HG03135 (cell line): ENCODE measurements at regions not wholly inside any gene's neighbourhood (a gene's known extent, or its start where the extent isn't known, plus 50 kb on each side); places are given as distances from the start of the nearest gene placed in this dataset.

Experiments used
- ATAC-seq: cut with Tn5 transposase; IDR thresholded peaks from one replicate; pipeline ENCODE4 v1.9.1; 2021; ENCODE audit warnings: mild to moderate bottlenecking, moderate library complexity; ENCODE audit not compliant: unreplicated experiment

- no peak for ATAC-seq
Observed at GRCh38 chr2:14123436-14124103, 508.9 kb upstream of the LRATD1 start.

- no peak for ATAC-seq
Observed at GRCh38 chr2:14125624-14126293, 506.8 kb upstream of the LRATD1 start.

GRCh38 chr2:14126846-14127245 lies 505.7 kb upstream of the LRATD1 start:
- no peak for ATAC-seq

GRCh38 chr2:14127765-14128164 lies 504.8 kb upstream of the LRATD1 start:
- no peak for ATAC-seq

- ATAC-seq, result no peak
Observed at GRCh38 chr2:14132386-14132785, 500.1 kb upstream of the LRATD1 start.

- no peak for ATAC-seq
Observed at GRCh38 chr2:14134771-14135170, 497.7 kb upstream of the LRATD1 start.

- no peak for ATAC-seq
Observed at GRCh38 chr2:14136030-14136429, 496.5 kb upstream of the LRATD1 start.

- ATAC-seq, result no peak
Observed at GRCh38 chr2:14137643-14138042, 494.9 kb upstream of the LRATD1 start.

GRCh38 chr2:14140009-14140550 lies 492.4 kb upstream of the LRATD1 start:
- no peak for ATAC-seq

GRCh38 chr2:14143435-14143834 lies 489.1 kb upstream of the LRATD1 start:
- no peak for ATAC-seq

GRCh38 chr2:14148216-14148615 lies 484.3 kb upstream of the LRATD1 start:
- ATAC-seq, result no peak

- ATAC-seq, result no peak
Observed at GRCh38 chr2:14157816-14158215, 474.7 kb upstream of the LRATD1 start.

GRCh38 chr2:14180333-14180732 lies 452.2 kb upstream of the LRATD1 start:
- ATAC-seq, result no peak

- no peak for ATAC-seq
Observed at GRCh38 chr2:14182227-14182946, 450.1 kb upstream of the LRATD1 start.

GRCh38 chr2:14185906-14186305 lies 446.6 kb upstream of the LRATD1 start:
- no peak for ATAC-seq

GRCh38 chr2:14188446-14188845 lies 444.1 kb upstream of the LRATD1 start:
- ATAC-seq, result no peak

- no peak for ATAC-seq
Observed at GRCh38 chr2:14189929-14190328, 442.6 kb upstream of the LRATD1 start.

- no peak for ATAC-seq
Observed at GRCh38 chr2:14194233-14194632, 438.3 kb upstream of the LRATD1 start.

GRCh38 chr2:14197293-14197692 lies 435.2 kb upstream of the LRATD1 start:
- ATAC-seq, result no peak

- ATAC-seq, result no peak
Observed at GRCh38 chr2:14199040-14199439, 433.5 kb upstream of the LRATD1 start.

- no peak for ATAC-seq
Observed at GRCh38 chr2:14219306-14219705, 413.2 kb upstream of the LRATD1 start.

- no peak for ATAC-seq
Observed at GRCh38 chr2:14220101-14220500, 412.4 kb upstream of the LRATD1 start.
